Calu3 (cell line): ENCODE measurements at regions not wholly inside any gene's neighbourhood (a gene's known extent, or its start where the extent isn't known, plus 50 kb on each side); places are given as distances from the start of the nearest gene placed in this dataset.

Experiments
- BruUV-seq: library from RNA; stranded (reverse); fragments of 400-500 nt; replicated peaks from 2 replicates; lab custom pipeline; 2021; lab: Mats Ljungman, UMichigan
- CTCF ChIA-PET: fragments of 300-600 bp; sonication (Branson Sonifier 250); formaldehyde crosslinking; loops from one replicate; lab custom pipeline; 2022; ENCODE audit warnings: antibody characterized with exemption; lab: Charles Lee
- DNase-seq: peaks from one replicate; pipeline ENCODE4 v3.0.0; 2022
- H3K27ac Mint-ChIP-seq: one replicate; pipeline ENCODE4 v1.8.0; 2022; ENCODE audit warnings: mixed read lengths; ENCODE audit not compliant: unreplicated experiment
- H3K27me3 Mint-ChIP-seq: one replicate; pipeline ENCODE4 v1.8.0; 2022; ENCODE audit warnings: mixed read lengths; ENCODE audit not compliant: unreplicated experiment
- H3K36me3 Mint-ChIP-seq: one replicate; pipeline ENCODE4 v1.8.0; 2022; ENCODE audit warnings: mild to moderate bottlenecking, moderate library complexity, mixed read lengths; ENCODE audit not compliant: insufficient read depth, unreplicated experiment
- H3K4me1 Mint-ChIP-seq: one replicate; pipeline ENCODE4 v1.8.0; 2022; ENCODE audit warnings: mild to moderate bottlenecking, low read depth, mixed read lengths; ENCODE audit not compliant: unreplicated experiment
- H3K4me3 Mint-ChIP-seq: one replicate; pipeline ENCODE4 v1.8.0; 2022; ENCODE audit warnings: mild to moderate bottlenecking, low read depth, moderate library complexity, mixed read lengths; ENCODE audit not compliant: unreplicated experiment
- H3K9me3 Mint-ChIP-seq: one replicate; pipeline ENCODE4 v1.8.0; 2022; ENCODE audit warnings: low read depth, mixed read lengths; ENCODE audit not compliant: unreplicated experiment
- intact Hi-C: fragments of 100-400 bp; cut with micrococcal nuclease; formaldehyde crosslinking; loops from one replicate; pipeline ENCODE4 v1.10.0; 2022; ENCODE audit not compliant: unreplicated experiment
- TF ChIP-seq, protein P1 (sequence below): fragments of 200-600 bp; IDR thresholded peaks from one replicate; pipeline ENCODE4 v1.8.0; 2022; ENCODE audit warnings: antibody characterized with exemption; ENCODE audit not compliant: unreplicated experiment

- Mint-ChIP-seq H3K36me3 (no peaks in the 10 kb centered on the region), H3K4me3 (no peak overlapping the region), H3K27ac (no peak overlapping the region), H3K27me3 (peaks cover 56% of the 10 kb centered on the region), H3K9me3 (no peaks in the 10 kb centered on the region), H3K4me1 (no peaks in the 10 kb centered on the region)
- CTCF ChIA-PET: no interaction called here
- TF ChIP-seq, protein P1, sequence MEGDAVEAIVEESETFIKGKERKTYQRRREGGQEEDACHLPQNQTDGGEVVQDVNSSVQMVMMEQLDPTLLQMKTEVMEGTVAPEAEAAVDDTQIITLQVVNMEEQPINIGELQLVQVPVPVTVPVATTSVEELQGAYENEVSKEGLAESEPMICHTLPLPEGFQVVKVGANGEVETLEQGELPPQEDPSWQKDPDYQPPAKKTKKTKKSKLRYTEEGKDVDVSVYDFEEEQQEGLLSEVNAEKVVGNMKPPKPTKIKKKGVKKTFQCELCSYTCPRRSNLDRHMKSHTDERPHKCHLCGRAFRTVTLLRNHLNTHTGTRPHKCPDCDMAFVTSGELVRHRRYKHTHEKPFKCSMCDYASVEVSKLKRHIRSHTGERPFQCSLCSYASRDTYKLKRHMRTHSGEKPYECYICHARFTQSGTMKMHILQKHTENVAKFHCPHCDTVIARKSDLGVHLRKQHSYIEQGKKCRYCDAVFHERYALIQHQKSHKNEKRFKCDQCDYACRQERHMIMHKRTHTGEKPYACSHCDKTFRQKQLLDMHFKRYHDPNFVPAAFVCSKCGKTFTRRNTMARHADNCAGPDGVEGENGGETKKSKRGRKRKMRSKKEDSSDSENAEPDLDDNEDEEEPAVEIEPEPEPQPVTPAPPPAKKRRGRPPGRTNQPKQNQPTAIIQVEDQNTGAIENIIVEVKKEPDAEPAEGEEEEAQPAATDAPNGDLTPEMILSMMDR: no peak
- no TSS peak for BruUV-seq
- intact Hi-C loops: no loop called here
- DNase-seq: no peak
These were observed 97.5 kb downstream of the SCGB2B2 start for GRCh38 chr19:34579281-34580054.

DNA sequence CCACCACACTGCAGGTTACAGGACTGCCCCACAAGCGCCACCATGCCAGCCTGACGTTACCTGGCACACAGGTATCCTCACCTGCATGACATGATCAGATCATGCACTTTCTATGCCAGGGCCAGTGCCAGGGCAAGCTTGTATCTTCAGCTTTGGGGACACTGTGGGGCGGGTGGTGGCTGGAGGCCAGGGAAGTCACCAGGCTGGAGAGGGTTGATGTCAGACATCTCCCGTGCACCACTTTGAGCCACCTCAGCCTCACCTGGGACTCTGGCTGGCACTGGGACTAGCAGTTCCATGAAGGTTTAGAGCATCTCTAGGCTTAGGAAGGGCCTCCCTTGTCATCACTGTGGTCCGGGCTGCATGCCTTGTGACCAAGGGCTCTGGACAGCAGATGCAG lies 97.2 kb downstream of the WTIP start:
- CTCF ChIA-PET: interaction anchor here (0.6 kb wide), 1 partner anchor 1631 kb away, joined by 7 read pairs; no protein-coding TSS in a partner anchor
- no TSS peak for BruUV-seq
- Mint-ChIP-seq H3K27ac (no peak overlapping the region), H3K4me1 (no peaks in the 10 kb centered on the region), H3K36me3 (no peaks in the 10 kb centered on the region), H3K9me3 (no peaks in the 10 kb centered on the region), H3K4me3 (no peak overlapping the region), H3K27me3 (peaks cover 51% of the 10 kb centered on the region)
- intact Hi-C loops: no loop called here
- no peak for DNase-seq
- TF ChIP-seq, protein P1: no peak

GRCh38 chr19:34578173-34578572 lies 96.6 kb downstream of the WTIP start:
- no peak for DNase-seq
- Mint-ChIP-seq H3K27ac (no peak overlapping the region), H3K9me3 (peaks cover 2% of the 10 kb centered on the region), H3K36me3 (no peaks in the 10 kb centered on the region), H3K27me3 (peaks cover 51% of the 10 kb centered on the region), H3K4me3 (no peak overlapping the region), H3K4me1 (no peaks in the 10 kb centered on the region)
- CTCF ChIA-PET: interaction anchor here (0.6 kb wide), 1 partner anchor 1632 kb away, joined by 7 read pairs; no protein-coding TSS in a partner anchor
- intact Hi-C loops: no loop called here
- BruUV-seq: no TSS peak
- TF ChIP-seq, protein P1: no peak

- Mint-ChIP-seq H3K4me3 (no peak overlapping the region), H3K27me3 (peaks cover 51% of the 10 kb centered on the region), H3K9me3 (peaks cover 2% of the 10 kb centered on the region), H3K36me3 (no peaks in the 10 kb centered on the region), H3K27ac (no peak overlapping the region), H3K4me1 (no peaks in the 10 kb centered on the region)
- BruUV-seq: no TSS peak
- TF ChIP-seq, protein P1: no peak
- CTCF ChIA-PET: no interaction called here
- no peak for DNase-seq
- intact Hi-C loops: no loop called here
These were observed 96.1 kb downstream of the WTIP start for GRCh38 chr19:34577531-34578101.
